ENCODE measurements at regions not wholly inside any gene's neighbourhood (a gene's known extent, or its start where the extent isn't known, plus 50 kb on each side); places are given as distances from the start of the nearest gene placed in this dataset.

DNA sequence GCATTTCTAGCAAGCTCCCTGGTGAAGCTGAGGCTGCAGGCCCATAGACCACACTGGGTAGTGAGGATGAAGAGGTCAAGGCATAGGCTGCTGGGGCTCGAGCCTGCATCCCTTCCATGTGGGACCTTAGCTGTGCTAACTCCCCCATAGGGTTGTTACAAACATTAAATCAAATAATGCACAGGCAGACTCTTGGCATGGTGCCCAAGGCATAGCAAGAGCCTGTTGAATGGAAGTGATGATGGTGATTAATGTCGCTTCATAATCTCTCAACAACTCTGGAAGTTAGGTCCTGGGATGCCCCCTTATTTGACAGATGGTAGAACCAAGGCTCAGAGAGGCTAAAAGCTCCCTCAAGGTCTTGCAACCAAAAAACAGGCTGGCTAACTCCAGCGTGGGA is 283.9 kb upstream of the EEF2KMT start:
- DNase-seq, result no peak

DNA sequence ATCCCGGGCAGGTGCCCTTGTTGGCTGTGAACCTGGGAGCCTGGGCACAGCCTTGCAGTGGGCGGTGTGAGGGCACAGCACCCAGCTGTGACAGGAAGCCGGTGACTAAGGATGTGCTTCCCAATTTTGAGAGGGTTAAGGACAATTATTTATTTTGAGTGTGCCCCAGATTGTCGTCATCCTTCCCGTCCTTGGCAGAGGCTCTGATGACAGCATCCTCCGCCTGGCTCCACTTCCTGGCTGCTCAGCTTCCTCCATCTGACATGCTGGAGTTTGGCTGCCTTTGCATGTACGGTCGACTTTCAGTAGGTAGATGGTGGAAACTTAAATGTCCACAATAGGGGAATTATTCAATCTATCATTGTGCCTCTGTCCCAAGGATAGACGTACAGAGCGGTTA is 282.4 kb upstream of the EEF2KMT start:
- DNase-seq, result no peak

DNA sequence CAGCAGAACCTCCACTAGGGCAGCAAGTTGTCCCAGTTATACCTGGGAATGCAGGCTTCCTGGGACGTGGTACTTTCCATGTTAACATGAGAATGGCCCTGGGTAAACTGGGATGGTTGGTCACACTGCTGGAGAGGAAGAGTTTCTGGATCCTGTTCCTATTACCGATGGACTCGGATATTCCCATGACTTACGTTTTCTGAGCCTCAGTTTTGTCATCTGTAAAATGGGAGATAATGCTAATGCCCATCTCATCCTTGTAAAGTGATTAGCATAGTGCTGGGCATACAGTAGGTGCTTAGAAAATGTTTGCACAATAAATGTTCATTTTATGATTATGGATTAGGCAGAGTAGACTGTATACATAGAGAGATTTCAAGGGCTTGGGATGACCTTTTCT is 280.9 kb upstream of the EEF2KMT start:
- DNase-seq, result no peak

DNA sequence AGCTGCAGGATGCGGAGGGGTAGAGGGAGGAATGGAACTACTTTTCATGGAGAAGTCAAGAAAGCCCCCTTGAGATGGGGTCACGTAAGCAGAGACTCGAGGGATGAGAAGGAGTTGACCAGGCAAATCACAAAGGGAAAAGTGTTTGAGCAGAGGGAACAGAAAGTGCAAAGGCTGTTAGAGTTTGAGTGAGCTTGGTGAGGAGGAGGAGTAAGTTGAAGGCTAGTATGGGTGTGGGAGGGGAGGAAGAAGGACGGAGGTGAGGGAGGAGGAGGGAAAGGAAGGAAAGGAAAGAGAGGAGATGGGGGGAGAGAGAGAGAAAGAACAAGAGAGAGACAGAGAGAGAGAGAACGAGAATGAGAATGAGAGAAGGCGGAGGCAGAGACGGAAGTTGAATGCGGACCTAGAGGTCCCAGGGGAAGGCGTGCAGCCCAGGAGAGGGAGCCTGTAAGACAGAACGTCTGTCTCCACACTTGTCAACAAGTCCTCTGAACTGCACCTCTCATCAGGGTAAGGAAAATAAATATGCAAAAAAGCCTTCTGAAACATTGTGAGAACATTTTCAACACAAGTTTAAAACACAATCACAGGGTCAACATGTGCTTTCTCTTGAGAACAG is 279.8 kb upstream of the EEF2KMT start:
- DNase-seq, result no peak

DNA sequence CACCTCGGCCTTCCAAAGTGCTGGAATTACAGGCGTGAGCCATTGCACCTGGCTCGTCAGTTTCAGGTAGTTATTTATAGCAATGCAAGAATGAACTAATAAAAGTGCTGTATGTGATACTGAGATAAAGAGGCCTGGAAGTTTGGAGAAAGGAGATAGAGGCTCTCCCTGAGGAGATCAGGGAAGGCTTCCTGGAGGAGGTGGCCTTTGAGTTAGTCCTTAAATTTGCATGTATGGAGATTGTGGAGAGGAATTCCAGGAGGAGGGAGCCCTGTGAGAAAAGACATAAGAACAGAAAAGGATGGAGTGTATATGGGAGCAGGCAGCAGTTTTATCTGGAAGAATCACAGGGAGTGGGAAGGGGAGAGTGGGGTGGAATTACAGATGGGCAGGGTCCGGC is 276.6 kb upstream of the EEF2KMT start:
- DNase-seq, result no peak

DNA sequence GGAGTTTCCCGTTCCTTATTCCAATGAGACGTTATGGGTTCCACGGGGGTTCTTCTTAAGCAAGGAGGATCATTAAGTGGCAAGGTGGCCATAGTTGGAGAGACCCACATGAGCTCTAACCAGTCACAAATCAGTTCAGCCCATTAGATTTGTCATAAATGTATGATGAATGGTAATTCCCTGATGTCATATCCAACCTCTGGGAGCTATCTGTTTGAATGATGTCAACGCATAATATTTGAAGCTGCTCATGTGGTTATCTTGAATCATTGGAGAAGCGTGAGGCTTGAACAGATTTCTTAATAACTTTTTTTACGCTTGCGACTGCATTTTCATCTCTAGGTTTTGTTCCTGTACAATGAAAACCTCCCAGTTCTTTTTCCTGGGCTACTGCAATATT is 270.4 kb upstream of the EEF2KMT start:
- DNase-seq, result no peak

- no peak for DNase-seq
Measured at GRCh38 chr16:5366126-5366525, 268.5 kb upstream of the EEF2KMT start.

DNA sequence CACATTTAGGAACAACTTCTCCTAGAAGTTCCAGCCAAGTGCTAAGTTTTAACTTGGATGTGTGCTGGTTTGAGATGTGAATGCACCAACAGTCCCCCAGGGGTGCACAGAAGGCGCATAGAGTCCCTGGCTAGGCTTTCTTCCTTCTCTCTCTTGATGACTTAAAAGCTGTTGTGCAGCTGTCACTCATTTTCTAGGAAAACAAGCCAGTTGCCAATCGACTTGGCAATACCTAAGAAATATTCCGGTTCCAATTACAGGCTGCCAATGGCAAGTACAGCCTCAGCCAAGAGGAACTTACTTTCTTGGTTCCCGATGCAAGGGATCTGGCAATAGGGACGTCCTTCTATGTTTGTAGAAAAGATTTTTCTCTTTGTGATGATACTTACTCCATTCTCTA is 266.6 kb upstream of the EEF2KMT start:
- no peak for DNase-seq

DNA sequence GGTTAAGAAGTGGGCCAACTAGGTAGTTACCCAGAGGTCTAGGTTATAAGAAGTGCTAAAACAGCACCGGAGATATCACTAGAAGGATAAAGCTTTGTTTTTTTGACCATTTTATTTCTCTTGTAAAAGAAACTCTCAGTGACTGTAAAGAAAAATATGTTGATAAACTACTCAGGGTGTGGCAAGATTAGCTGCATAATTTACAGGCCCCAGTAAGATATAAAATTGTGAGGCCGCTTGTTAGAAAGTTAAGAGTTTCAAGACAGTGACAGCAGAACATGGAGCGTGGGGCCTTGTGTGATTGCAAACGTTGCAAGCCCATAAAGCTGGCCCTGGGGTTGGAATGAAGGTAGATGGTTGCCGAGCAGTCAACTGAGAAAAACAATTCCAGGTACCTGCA is 263.7 kb upstream of the EEF2KMT start:
- DNase-seq, result no peak

- DNase-seq, result no peak
Measured at GRCh38 chr16:5354645-5355044, 257.1 kb upstream of the EEF2KMT start.

DNA sequence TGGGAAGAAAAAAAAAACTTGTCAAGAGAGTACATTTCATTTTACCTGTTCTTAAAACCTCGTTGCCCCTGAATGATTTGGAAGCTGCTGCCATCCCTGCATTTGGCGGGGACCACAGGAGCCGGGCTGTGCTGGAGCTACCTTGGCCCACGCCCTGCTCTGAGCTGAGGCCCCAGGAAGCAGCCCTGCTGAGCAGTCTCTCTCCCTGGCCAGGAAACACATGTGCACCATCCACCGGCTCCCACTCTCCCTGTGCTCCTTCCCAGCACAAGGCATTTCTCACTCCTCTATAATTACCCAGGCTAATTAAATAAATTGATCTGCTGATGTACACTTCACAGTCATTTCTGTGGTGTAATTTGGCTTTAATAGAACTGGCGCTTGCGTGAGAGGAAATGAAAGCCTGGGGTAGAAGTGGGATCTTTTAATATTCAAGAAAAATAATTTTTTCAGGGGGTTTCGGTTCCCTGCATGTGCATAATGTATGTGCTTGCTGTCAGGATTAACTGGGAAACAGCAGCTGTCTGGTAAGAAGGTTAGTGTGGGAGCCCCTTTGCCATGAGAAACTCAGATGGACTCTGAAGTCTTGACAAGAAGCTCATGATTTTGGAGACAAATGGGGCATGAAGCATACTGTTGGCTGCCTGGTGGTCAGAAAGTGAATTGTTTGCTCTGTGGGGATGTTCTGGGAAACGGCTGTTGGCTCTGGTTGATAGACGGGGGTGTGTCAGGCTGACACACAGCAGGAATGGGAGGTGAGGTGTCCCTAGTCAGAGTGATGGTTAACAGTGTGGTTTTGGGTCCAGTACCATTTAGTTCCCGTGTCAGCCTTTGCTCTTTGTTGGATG is 252.3 kb upstream of the EEF2KMT start:
- no peak for DNase-seq

GRCh38 chr16:5349101-5349500 is 251.5 kb upstream of the EEF2KMT start:
- DNase-seq, result no peak

DNA sequence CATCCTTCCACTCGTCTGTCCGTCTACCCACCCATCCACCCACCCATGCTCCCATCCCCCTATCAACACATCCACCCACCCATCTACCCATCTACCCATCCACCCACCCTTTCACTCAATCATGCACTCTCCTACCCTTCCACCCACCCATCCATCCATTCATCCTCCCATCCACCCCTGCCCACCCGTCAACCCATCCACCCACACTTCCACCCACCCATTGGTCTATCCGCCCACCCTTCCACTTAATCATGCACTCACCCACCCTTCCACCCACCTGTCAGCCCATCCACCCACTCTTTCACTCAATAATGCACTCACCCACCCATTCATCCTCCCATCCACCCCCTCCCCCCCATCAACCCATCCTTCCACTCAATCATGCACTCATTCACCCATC is 250.0 kb upstream of the EEF2KMT start:
- no peak for DNase-seq

GRCh38 chr16:5336941-5337340 is 239.3 kb upstream of the EEF2KMT start:
- no peak for DNase-seq

GRCh38 chr16:5333991-5334390 is 236.4 kb upstream of the EEF2KMT start:
- no peak for DNase-seq

DNA sequence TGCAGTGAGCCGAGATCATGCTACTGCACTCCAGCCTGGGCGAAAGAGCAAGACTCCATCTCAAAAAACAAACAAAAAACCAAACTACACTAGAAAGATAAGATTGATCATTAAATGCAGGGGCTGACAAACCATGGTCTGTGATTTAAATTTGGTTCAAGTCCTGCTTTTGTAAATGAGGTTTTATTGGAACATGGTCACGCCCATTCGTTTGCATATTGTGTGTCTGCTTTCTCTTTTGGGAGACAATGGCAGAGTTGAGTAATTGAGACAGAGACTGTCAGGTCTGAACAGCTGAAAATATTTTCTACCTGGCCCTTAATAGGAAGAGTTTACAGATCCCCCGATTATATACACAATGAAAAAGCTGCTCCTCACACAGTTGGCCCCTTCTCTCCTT is 235.5 kb upstream of the EEF2KMT start:
- DNase-seq, result no peak

DNA sequence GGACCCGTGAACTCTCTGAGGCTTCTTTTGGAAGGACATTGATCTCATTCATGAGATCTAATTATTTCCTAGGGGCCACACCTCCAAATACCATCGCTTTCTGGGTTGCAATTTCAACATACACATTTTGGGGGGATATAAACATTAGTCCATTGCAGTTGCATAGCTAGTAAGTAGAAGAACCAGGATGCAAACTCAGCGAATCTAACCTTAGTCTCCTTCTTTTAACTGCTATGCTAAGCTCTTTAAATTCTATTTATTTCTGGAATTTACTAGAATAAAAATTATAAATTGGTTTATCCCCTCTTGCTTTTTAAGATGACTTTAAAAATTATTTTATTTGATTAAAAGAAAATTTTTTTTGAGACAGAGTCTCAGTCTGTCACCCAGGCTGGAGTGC is 232.5 kb upstream of the EEF2KMT start:
- no peak for DNase-seq

DNA sequence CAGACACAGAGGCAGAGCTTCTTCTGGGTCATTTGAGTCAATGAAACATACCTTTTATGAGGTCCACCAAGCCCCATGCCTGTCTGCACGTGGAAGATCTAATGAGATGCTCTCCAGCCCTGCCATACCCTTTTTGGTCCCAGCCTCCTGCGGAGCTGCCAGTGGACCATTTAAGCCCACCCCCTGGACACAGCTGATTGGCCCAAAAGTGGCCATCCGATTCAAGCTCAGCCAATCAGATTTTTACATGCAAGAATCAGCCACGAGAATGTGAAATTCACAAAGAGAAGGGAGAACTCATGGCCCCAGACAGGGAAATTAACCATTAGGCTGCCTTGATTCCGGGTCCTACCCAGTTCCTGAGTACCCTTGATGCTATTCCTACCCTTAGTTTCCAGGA is 231.0 kb upstream of the EEF2KMT start:
- DNase-seq, result no peak

- DNase-seq, result no peak
Measured at GRCh38 chr16:5326395-5326794, 228.8 kb upstream of the EEF2KMT start.

- DNase-seq, result no peak
Measured at GRCh38 chr16:5325932-5326331, 228.3 kb upstream of the EEF2KMT start.

- no peak for DNase-seq
Measured at GRCh38 chr16:5323284-5324141, 225.9 kb upstream of the EEF2KMT start.

DNA sequence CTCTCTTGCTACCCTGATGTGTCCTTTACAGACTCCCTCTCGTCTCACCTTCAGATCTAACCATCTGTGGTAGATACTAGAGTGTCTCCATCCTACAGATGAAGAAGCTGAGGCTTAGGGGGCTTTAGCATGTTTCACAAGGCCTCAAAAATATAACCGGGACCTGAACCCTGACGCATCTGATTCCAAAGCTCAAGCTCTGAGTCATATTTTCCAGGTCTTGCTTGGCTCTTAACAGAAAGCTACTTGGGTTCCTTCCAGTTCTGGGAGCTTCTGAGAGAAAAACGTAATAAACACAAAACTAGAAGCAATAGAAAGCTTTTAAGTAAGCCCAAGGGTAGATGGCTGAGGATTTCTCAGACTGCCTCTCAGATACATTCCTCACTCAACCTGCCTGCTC is 224.3 kb upstream of the EEF2KMT start:
- DNase-seq, result no peak

- no peak for DNase-seq
Measured at GRCh38 chr16:5319799-5320198, 222.2 kb upstream of the EEF2KMT start.

DNA sequence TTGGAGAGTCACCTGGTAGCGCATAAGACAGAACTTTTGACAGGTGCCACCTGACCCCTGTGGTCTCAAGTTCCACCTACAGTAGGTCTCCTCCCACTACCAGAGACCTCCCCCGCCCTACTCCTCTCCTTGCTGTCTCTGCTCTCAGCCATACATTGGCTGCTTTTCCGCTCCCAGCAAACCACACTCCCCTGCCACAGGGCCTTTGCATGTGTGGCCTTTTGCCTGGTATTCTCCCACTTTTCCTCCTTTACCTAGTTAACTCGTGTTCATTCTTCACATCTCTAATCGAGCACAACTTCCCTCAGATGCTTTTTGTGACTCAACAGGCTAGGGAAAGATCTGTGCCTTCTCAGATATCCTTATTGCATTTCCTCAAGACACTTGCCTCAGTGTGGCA is 218.3 kb upstream of the EEF2KMT start:
- DNase-seq, result no peak

All from suppressor macrophage treated with lipopolysaccharide for 4 hours (primary cell).